B cell (primary cell): ENCODE measurements at regions not wholly inside any gene's neighbourhood (a gene's known extent, or its start where the extent isn't known, plus 50 kb on each side); places are given as distances from the start of the nearest gene placed in this dataset.

Experiments used
- CTCF ChIP-seq: fragments of 200-600 bp; IDR thresholded peaks from one replicate; pipeline ENCODE4 v1.8.0; 2022; ENCODE audit warnings: antibody characterized with exemption, mild to moderate bottlenecking
- EZH2 ChIP-seq: IDR thresholded peaks from 2 replicates; pipeline ENCODE4 v1.6.1; 2012; ENCODE audit warnings: borderline replicate concordance, low read depth, mild to moderate bottlenecking, moderate library complexity, low read length; ENCODE audit not compliant: insufficient read depth, poor library complexity, severe bottlenecking

GRCh38 chr5:115457571-115457970 is 87.0 kb downstream of the FEM1C start:
- TF ChIP-seq CTCF: no peak
- TF ChIP-seq EZH2: no peak
